AG09309 (cell line): ENCODE measurements at regions not wholly inside any gene's neighbourhood (a gene's known extent, or its start where the extent isn't known, plus 50 kb on each side); places are given as distances from the start of the nearest gene placed in this dataset.

Experiments
- DNase-seq: peaks from one replicate; pipeline ENCODE4 v3.0.0-alpha.2; 2010; ENCODE audit warnings: low read depth
- H3K4me3 ChIP-seq: 2 replicates; pipeline ENCODE4 v1.5.1; 2011; ENCODE audit warnings: mild to moderate bottlenecking, low read depth, low read length, moderate library complexity; ENCODE audit not compliant: control insufficient read depth
- CTCF ChIP-seq: IDR thresholded peaks from 2 replicates; pipeline ENCODE4 v1.5.1; 2011; ENCODE audit warnings: mild to moderate bottlenecking, low read depth, low read length, inconsistent platforms; ENCODE audit not compliant: insufficient read depth, control insufficient read depth; ENCODE audit errors: missing control alignments

- no peak overlapping the region for H3K4me3 ChIP-seq
- TF ChIP-seq CTCF: no peak
- DNase-seq: no peak
Measured at GRCh38 chr13:63690672-63691071, 2275.0 kb upstream of the PCDH20 start.

GRCh38 chr13:63684822-63685221 is 2269.2 kb upstream of the PCDH20 start:
- DNase-seq: no peak
- no peak for TF ChIP-seq CTCF

GRCh38 chr13:63680704-63681103 is 2265.1 kb upstream of the PCDH20 start:
- no peak overlapping the region for H3K4me3 ChIP-seq
- no peak for DNase-seq
- TF ChIP-seq CTCF: no peak

More at GRCh38 chr13:63684822-63685221, 2269.2 kb upstream of the PCDH20 start:
- H3K4me3 ChIP-seq: no peak overlapping the region

GRCh38 chr13:63671296-63671695 is 2255.6 kb upstream of the PCDH20 start:
- H3K4me3 ChIP-seq: no peak overlapping the region
- TF ChIP-seq CTCF: no peak
- DNase-seq: no peak

- no peak for TF ChIP-seq CTCF
- no peak for DNase-seq
- no peak overlapping the region for H3K4me3 ChIP-seq
Measured at GRCh38 chr13:63651394-63651793, 2235.7 kb upstream of the PCDH20 start.

- no peak for DNase-seq
- no peak overlapping the region for H3K4me3 ChIP-seq
- TF ChIP-seq CTCF: no peak
Measured at GRCh38 chr13:63643543-63643942, 2227.9 kb upstream of the PCDH20 start.
